MCF 10A (cell line): ENCODE measurements at regions not wholly inside any gene's neighbourhood (a gene's known extent, or its start where the extent isn't known, plus 50 kb on each side); places are given as distances from the start of the nearest gene placed in this dataset.

Source experiments
- BruUV-seq: library from RNA; stranded (reverse); fragments of 400-500 nt; replicated peaks from 2 replicates; lab custom pipeline; 2021; lab: Mats Ljungman, UMichigan
- CTCF ChIA-PET: fragments of 300-600 bp; sonication (Branson Sonifier 250); formaldehyde crosslinking; extraction: SDS; loops from one replicate; lab custom pipeline; 2021; ENCODE audit warnings: antibody characterized with exemption, inconsistent platforms; lab: Yijun Ruan, JAX
- POLR2A ChIA-PET: fragments of 300-600, 350-650 bp; sonication (Branson Sonifier 250); formaldehyde crosslinking; extraction: SDS; loops from one replicate; lab custom pipeline; 2020; ENCODE audit warnings: antibody characterized with exemption, inconsistent platforms; lab: Yijun Ruan, JAX
- DNase-seq: peaks from one replicate; pipeline ENCODE4 v3.0.0-alpha.2; 2018; ENCODE audit not compliant: unreplicated experiment
- H3K27ac Mint-ChIP-seq: one replicate; pipeline ENCODE4 v1.8.0; 2022; ENCODE audit warnings: mild to moderate bottlenecking, low read depth, mixed read lengths; ENCODE audit not compliant: unreplicated experiment
- H3K27me3 Mint-ChIP-seq: one replicate; pipeline ENCODE4 v1.8.0; 2022; ENCODE audit warnings: mixed read lengths; ENCODE audit not compliant: insufficient read depth, unreplicated experiment
- H3K36me3 Mint-ChIP-seq: one replicate; pipeline ENCODE4 v1.8.0; 2022; ENCODE audit warnings: mild to moderate bottlenecking, moderate library complexity, mixed read lengths; ENCODE audit not compliant: insufficient read depth, unreplicated experiment
- H3K4me1 Mint-ChIP-seq: one replicate; pipeline ENCODE4 v1.8.0; 2022; ENCODE audit warnings: mixed read lengths; ENCODE audit not compliant: insufficient read depth, unreplicated experiment
- H3K4me3 Mint-ChIP-seq: one replicate; pipeline ENCODE4 v1.8.0; 2022; ENCODE audit warnings: mild to moderate bottlenecking, moderate library complexity, mixed read lengths; ENCODE audit not compliant: unreplicated experiment
- H3K9me3 Mint-ChIP-seq: one replicate; pipeline ENCODE4 v1.8.0; 2022; ENCODE audit warnings: mixed read lengths; ENCODE audit not compliant: unreplicated experiment
- intact Hi-C: fragments of 100-400 bp; cut with micrococcal nuclease; formaldehyde crosslinking; loops from 2 replicates; pipeline ENCODE4 v1.14.1; 2022
- TF ChIP-seq, protein P1 (sequence below): fragments of 200-600 bp; IDR thresholded peaks from one replicate; pipeline ENCODE4 v1.8.0; 2022; ENCODE audit warnings: antibody characterized with exemption, mild to moderate bottlenecking; ENCODE audit not compliant: unreplicated experiment

DNA sequence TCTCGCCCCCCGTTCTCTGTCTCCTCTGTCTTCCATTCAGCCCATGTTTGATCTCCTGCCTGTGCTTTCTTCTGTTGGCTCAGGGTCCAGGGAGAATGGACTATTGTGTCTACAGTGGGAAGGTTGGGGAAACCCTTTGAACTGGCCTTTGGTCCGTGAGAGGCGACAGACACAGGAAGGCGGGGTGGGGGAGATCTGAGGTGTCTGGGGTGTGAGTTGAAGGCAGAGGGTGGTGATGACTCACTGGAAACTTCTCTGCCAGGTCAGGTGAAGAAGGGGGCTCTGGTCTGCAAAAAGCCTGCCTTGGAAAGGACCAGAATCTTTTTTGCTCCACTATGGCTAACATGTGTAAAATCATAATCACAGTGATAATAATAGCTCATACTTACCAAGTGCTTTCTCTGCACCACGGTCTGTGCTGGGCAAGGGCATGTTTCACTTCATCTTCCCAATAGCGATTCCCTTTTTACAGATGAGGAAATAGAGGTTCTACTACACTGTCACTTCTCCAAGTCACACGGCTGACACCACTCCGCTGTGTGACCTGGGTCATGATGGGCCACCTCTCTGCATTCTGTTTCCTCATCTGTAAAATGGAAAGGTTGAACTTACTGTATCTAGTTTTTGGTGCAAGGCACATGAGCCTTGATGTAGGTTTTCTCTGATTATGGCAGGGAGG, 99.8 kb upstream of the ALX4 start:
- peaks cover 24% of the 10 kb centered on the region for H3K9me3 Mint-ChIP-seq
- intact Hi-C loops = no loop called here
- DNase-seq = no peak
- peaks cover 43% of the 10 kb centered on the region for H3K27me3 Mint-ChIP-seq
- POLR2A ChIA-PET = no interaction called here
- TF ChIP-seq, protein P1, sequence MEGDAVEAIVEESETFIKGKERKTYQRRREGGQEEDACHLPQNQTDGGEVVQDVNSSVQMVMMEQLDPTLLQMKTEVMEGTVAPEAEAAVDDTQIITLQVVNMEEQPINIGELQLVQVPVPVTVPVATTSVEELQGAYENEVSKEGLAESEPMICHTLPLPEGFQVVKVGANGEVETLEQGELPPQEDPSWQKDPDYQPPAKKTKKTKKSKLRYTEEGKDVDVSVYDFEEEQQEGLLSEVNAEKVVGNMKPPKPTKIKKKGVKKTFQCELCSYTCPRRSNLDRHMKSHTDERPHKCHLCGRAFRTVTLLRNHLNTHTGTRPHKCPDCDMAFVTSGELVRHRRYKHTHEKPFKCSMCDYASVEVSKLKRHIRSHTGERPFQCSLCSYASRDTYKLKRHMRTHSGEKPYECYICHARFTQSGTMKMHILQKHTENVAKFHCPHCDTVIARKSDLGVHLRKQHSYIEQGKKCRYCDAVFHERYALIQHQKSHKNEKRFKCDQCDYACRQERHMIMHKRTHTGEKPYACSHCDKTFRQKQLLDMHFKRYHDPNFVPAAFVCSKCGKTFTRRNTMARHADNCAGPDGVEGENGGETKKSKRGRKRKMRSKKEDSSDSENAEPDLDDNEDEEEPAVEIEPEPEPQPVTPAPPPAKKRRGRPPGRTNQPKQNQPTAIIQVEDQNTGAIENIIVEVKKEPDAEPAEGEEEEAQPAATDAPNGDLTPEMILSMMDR = no peak
- H3K36me3 Mint-ChIP-seq = no peaks in the 10 kb centered on the region
- H3K27ac Mint-ChIP-seq = no peak overlapping the region
- no peak overlapping the region for H3K4me3 Mint-ChIP-seq
- H3K4me1 Mint-ChIP-seq = no peaks in the 10 kb centered on the region
- BruUV-seq = no TSS peak
- CTCF ChIA-PET = no interaction called here

DNA sequence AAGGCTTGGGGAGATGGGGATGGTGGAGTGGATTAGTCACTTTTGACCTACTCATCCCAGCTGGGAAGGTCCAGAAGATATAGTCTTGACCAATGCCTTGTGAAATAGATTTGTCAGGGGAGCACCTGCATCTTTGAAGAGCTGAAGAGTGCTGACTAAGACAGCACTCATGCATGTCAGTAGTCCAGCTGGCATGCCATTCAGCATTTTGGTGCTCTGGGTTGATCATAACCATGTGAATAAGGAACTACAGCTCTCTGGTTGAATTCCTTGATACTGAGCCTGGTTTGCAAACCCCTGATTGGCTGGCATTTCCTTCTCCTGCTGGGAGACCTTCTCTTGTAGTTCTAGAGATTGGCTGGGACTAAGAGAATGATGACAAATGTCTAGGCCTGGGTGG, 106.8 kb upstream of the ALX4 start:
- Mint-ChIP-seq H3K27me3 (no peaks in the 10 kb centered on the region), H3K4me1 (no peaks in the 10 kb centered on the region), H3K4me3 (no peak overlapping the region), H3K36me3 (no peaks in the 10 kb centered on the region), H3K27ac (no peak overlapping the region), H3K9me3 (peaks cover 7% of the 10 kb centered on the region)
- ChIA-PET POLR2A (no interaction called here), CTCF (interaction anchor here (0.5 to 1.1 kb wide), 2 partner anchors 11 to 86 kb away, joined by 5 read pairs; no protein-coding TSS in a partner anchor)
- peak; percentile 32 for DNase-seq
- no TSS peak for BruUV-seq
- TF ChIP-seq, protein P1 = no peak
- intact Hi-C loops = no loop called here

DNA sequence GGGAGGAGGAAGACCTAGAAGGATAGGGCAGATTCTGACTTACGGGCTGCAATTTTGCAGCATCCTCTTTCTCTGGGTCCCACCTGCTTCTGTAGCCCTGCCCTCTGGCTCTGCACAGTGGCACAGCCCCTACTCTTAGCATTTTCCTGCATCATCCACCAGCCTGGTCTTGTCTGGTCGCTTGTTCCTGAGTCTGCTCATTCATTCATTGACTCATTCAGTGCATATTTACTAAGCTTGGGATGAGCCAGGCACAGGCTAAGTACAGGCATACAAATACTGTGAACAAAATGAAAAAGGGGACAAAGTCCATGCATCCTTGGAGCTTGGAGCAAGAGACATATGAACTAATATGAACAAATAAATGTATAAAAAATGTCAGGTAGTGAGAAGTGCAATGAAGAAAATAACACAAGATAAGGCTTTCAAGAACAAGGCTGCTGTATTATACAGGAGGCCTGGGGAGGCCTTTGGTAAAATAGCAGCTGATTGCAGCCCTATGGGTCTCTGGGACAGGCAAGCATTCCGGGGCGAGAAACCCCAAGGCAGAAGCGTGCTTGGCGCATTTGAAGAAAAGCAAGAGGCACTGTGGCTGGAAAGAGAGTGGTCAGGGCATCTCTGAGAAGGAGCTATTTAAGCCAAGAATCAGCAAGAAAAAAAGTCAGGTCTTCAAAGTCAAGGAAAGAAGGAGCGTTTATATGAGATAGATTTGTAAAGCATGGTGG, 108.0 kb upstream of the ALX4 start:
- ChIA-PET CTCF (interaction anchor here (0.7 kb wide), 1 partner anchor 19 kb away, joined by 4 read pairs; no protein-coding TSS in a partner anchor), POLR2A (interaction anchor here (0.6 kb wide), 1 partner anchor 19 kb away, joined by 3 read pairs; no protein-coding TSS in a partner anchor)
- DNase-seq = no peak
- TF ChIP-seq, protein P1 = no peak
- Mint-ChIP-seq H3K9me3 (no peaks in the 10 kb centered on the region), H3K4me1 (no peaks in the 10 kb centered on the region), H3K27ac (no peak overlapping the region), H3K36me3 (no peaks in the 10 kb centered on the region), H3K27me3 (no peaks in the 10 kb centered on the region), H3K4me3 (no peak overlapping the region)
- no TSS peak for BruUV-seq
- intact Hi-C loops = no loop called here

DNA sequence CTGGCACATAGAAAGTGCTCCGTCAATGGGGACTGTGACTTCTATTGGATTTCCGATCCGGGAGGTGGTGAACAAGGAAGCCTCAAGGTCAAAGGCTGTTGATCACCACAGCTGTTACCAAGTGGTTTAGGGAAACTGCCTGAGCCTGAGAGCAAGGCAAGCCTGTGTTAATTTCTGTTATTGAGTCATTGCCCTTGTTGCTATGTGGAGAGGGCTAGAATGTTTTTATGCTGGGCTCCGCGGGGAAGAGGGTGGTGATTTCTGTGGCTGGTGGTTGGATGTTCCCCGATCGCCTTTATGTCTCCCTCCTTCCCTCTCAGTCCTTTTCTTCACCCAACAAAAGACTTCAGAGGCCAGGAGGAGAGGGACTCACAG, 108.5 kb upstream of the ALX4 start:
- Mint-ChIP-seq H3K27me3 (no peaks in the 10 kb centered on the region), H3K4me3 (no peak overlapping the region), H3K9me3 (no peaks in the 10 kb centered on the region), H3K4me1 (no peaks in the 10 kb centered on the region), H3K27ac (no peak overlapping the region), H3K36me3 (no peaks in the 10 kb centered on the region)
- POLR2A ChIA-PET = no interaction called here
- BruUV-seq = no TSS peak
- CTCF ChIA-PET = interaction anchor here (0.7 kb wide), 1 partner anchor 19 kb away, joined by 4 read pairs; no protein-coding TSS in a partner anchor
- TF ChIP-seq, protein P1 = no peak
- no peak for DNase-seq
- intact Hi-C loops = no loop called here
